ENCODE measurements at regions not wholly inside any gene's neighbourhood (a gene's known extent, or its start where the extent isn't known, plus 50 kb on each side); places are given as distances from the start of the nearest gene placed in this dataset.
"Not testable (repeated sequence)": the region's sequence is repeated elsewhere in the genome, so short reads cannot be mapped to it uniquely, and the experiment has no call there.

- DNase-seq (ENCODE audit: low read depth in 3 of 3) = peak; percentile 19 to 48 (median 35)
Observed at GRCh38 chr3:153221748-153222162, 59.7 kb downstream of the RAP2B start.

- DNase-seq (ENCODE audit: low read depth in 3 of 3) = not testable (repeated sequence)
Observed at GRCh38 chr3:153226877-153227276, 64.9 kb downstream of the RAP2B start.

- not testable (repeated sequence) for DNase-seq (ENCODE audit: low read depth in 3 of 3)
Observed at GRCh38 chr3:153230427-153230826, 68.4 kb downstream of the RAP2B start.

GRCh38 chr3:153231245-153231644 lies 69.2 kb downstream of the RAP2B start:
- DNase-seq (ENCODE audit: low read depth in 3 of 3) = not testable (repeated sequence)

- not testable (repeated sequence) for DNase-seq (ENCODE audit: low read depth in 3 of 3)
Observed at GRCh38 chr3:153232050-153232752, 70.2 kb downstream of the RAP2B start.

- DNase-seq (ENCODE audit: low read depth in 3 of 3) = no peak
Observed at GRCh38 chr3:153232851-153233271, 70.8 kb downstream of the RAP2B start.

GRCh38 chr3:153233986-153234385 lies 72.0 kb downstream of the RAP2B start:
- DNase-seq (ENCODE audit: low read depth in 3 of 3) = no peak

- no peak for DNase-seq (ENCODE audit: low read depth in 3 of 3)
Observed at GRCh38 chr3:153242896-153243295, 80.9 kb downstream of the RAP2B start.

GRCh38 chr3:153244961-153245360 lies 82.9 kb downstream of the RAP2B start:
- DNase-seq (ENCODE audit: low read depth in 3 of 3) = no peak

- no peak for DNase-seq (ENCODE audit: low read depth in 3 of 3)
Observed at GRCh38 chr3:153245661-153246060, 83.6 kb downstream of the RAP2B start.

- no peak for DNase-seq (ENCODE audit: low read depth in 3 of 3)
Observed at GRCh38 chr3:153246331-153246730, 84.3 kb downstream of the RAP2B start.

- no peak for DNase-seq (ENCODE audit: low read depth in 3 of 3)
Observed at GRCh38 chr3:153246806-153247205, 84.8 kb downstream of the RAP2B start.

- DNase-seq (ENCODE audit: low read depth in 3 of 3) = no peak
Observed at GRCh38 chr3:153247331-153248330, 85.6 kb downstream of the RAP2B start.

GRCh38 chr3:153248835-153249234 lies 86.8 kb downstream of the RAP2B start:
- DNase-seq (ENCODE audit: low read depth in 3 of 3) = not testable (repeated sequence)

- DNase-seq (ENCODE audit: low read depth in 3 of 3) = no peak
Observed at GRCh38 chr3:153249906-153250305, 87.9 kb downstream of the RAP2B start.

- DNase-seq (ENCODE audit: low read depth in 3 of 3) = no peak
Observed at GRCh38 chr3:153250446-153250845, 88.4 kb downstream of the RAP2B start.

GRCh38 chr3:153252963-153253362 lies 90.9 kb downstream of the RAP2B start:
- DNase-seq (ENCODE audit: low read depth in 3 of 3) = no peak

- no peak for DNase-seq (ENCODE audit: low read depth in 3 of 3)
Observed at GRCh38 chr3:153254361-153254760, 92.3 kb downstream of the RAP2B start.

GRCh38 chr3:153257673-153258351 lies 95.8 kb downstream of the RAP2B start:
- no peak for DNase-seq (ENCODE audit: low read depth in 3 of 3)

GRCh38 chr3:153259956-153260355 lies 97.9 kb downstream of the RAP2B start:
- no peak for DNase-seq (ENCODE audit: low read depth in 3 of 3)

- no peak for DNase-seq (ENCODE audit: low read depth in 3 of 3)
Observed at GRCh38 chr3:153260681-153261080, 98.7 kb downstream of the RAP2B start.

GRCh38 chr3:153266619-153267018 lies 104.6 kb downstream of the RAP2B start:
- no peak for DNase-seq (ENCODE audit: low read depth in 3 of 3)

Data from stimulated activated CD4-positive, alpha-beta T cell treated with anti-CD3 and anti-CD28 coated beads, TNF-alpha, amount 100 ng/mL, for 4 hours (primary cell).